Naive thymus-derived CD8-positive, alpha-beta T cell (primary cell): ENCODE measurements at regions not wholly inside any gene's neighbourhood (a gene's known extent, or its start where the extent isn't known, plus 50 kb on each side); places are given as distances from the start of the nearest gene placed in this dataset.

Experiments used
- ATAC-seq, 2 donors: fragments of 150-1000 bp; cut with Tn5 transposase in 1 of 2; sonication (Bioruptor Pico), chemical (Tn5 transposase) in 1 of 2; 1 replicate in 1 of 2; 2 replicates in 1 of 2; pipeline ENCODE4 v1.10.0; 2021; ENCODE audit warnings: mild to moderate bottlenecking in 2 of 2, moderate library complexity in 2 of 2
- POLR2A ChIA-PET: fragments of 350-600 bp; sonication (Branson Sonifier 250); formaldehyde crosslinking; loops from one replicate; lab custom pipeline; 2021; ENCODE audit warnings: antibody characterized with exemption; lab: Charles Lee
- DNase-seq, 10 donors: peaks; one replicate each; pipeline versions ENCODE4 v3.0.0 to v3.0.0-alpha.2; 2020 to 2022
- H3K27ac Mint-ChIP-seq, 10 donors: one replicate each; pipeline ENCODE4 v1.8.0; 2020 to 2022; ENCODE audit warnings: mild to moderate bottlenecking in 10 of 10, mixed read lengths in 10 of 10, moderate library complexity in 4 of 10, inconsistent platforms in 1 of 10
- H3K27me3 Mint-ChIP-seq, 5 donors: one replicate each; pipeline ENCODE4 v1.8.0; 2021 to 2022; ENCODE audit warnings: mixed read lengths in 5 of 5
- H3K36me3 Mint-ChIP-seq, 3 donors: one replicate each; pipeline ENCODE4 v1.8.0; 2020 to 2022; ENCODE audit warnings: mixed read lengths in 3 of 3, mild to moderate bottlenecking in 2 of 3, inconsistent platforms in 1 of 3
- H3K4me1 Mint-ChIP-seq, 4 donors: one replicate each; pipeline ENCODE4 v1.8.0; 2021 to 2022; ENCODE audit warnings: mixed read lengths in 4 of 4
- H3K4me3 Mint-ChIP-seq, 10 donors: one replicate each; pipeline ENCODE4 v1.8.0; 2020 to 2022; ENCODE audit warnings: mild to moderate bottlenecking in 10 of 10, mixed read lengths in 10 of 10, moderate library complexity in 6 of 10, inconsistent platforms in 1 of 10
- H3K9me3 Mint-ChIP-seq, 9 donors: one replicate each; pipeline ENCODE4 v1.8.0; 2020 to 2022; ENCODE audit warnings: mixed read lengths in 9 of 9, mild to moderate bottlenecking in 3 of 9, inconsistent platforms in 1 of 9, moderate library complexity in 1 of 9

DNA sequence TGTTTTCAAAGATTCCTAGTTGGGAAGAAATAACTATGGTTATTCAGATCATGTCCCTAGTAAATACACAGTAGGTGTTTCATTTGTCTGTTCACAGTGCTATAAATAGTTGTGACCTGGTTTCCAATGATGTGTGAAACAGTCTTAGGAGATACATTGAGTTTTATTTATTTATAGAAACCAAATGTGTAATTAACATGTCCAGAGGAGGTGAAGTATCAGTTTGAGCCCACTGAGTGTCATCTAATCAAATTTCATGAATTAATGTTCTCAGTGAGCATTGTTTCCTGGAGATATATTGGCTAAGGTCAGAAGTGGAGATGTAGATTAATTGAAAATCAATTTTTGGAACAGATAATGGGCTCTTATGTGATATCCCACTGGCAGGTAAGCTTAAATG is 996.3 kb downstream of the FSTL5 start:
- no peaks in the 10 kb centered on the region for H3K4me1 Mint-ChIP-seq
- no peak overlapping the region for H3K4me3 Mint-ChIP-seq
- peaks cover 0 to 20% (median 6%) of the 10 kb centered on the region in 9 donors for H3K9me3 Mint-ChIP-seq

DNA sequence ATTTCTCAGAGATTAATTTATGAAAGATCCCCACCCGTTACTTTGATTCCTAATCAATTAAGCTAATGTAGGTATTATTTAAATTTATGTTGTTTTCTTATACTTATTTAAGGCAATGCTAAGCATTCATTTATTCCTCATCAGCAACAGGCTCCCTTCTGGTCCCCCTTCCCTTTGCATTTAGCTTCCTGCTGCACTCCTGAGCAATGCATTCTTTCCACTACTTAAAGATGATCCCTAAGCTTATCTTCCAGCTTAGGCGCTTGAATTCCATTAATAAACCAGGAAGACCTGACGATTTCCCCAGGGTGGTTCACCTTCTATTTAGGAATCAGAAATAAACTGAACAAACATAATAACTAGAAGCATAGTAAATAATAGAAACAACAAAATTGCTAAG is 1003.1 kb downstream of the FSTL5 start:
- Mint-ChIP-seq H3K4me1 (no peaks in the 10 kb centered on the region), H3K27me3 (no peaks in the 10 kb centered on the region), H3K27ac (no peak overlapping the region), H3K9me3 (peaks cover 0 to 22% (median 6%) of the 10 kb centered on the region in 9 donors), H3K36me3 (no peaks in the 10 kb centered on the region), H3K4me3 (no peak overlapping the region)
- POLR2A ChIA-PET: no interaction called here
- ATAC-seq (no peak), DNase-seq (no peak)

More for the DNA sequence above, 996.3 kb downstream of the FSTL5 start:
- ATAC-seq: no peak
- no peaks in the 10 kb centered on the region for H3K36me3 Mint-ChIP-seq
- H3K27me3 Mint-ChIP-seq: no peaks in the 10 kb centered on the region
- H3K27ac Mint-ChIP-seq: no peak overlapping the region
- DNase-seq: no peak
- POLR2A ChIA-PET: no interaction called here

DNA sequence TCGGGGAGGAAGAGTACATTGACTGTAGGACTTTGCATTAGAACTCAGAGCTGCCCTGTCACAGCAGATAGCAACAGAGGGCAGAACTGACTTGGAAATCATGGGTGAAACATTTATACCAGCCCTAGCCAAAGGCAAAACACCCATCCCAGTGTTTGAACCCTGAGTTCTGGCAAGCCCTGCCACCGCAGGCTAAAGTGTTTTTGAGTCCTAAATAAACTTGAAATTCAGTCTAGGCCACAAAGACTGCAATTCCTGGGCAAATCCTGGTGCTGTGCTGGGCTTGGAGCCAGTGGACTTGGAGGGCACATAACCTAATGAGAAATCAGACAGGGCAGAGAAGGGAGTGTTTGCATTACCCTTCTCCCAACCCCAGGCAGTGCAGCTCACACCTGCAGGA is 1015.7 kb downstream of the FSTL5 start:
- H3K4me3 Mint-ChIP-seq: no peak overlapping the region
- peaks cover 0 to 49% (median 10%) of the 10 kb centered on the region in 9 donors for H3K9me3 Mint-ChIP-seq
- POLR2A ChIA-PET: no interaction called here
- no peak overlapping the region for H3K27ac Mint-ChIP-seq
- H3K36me3 Mint-ChIP-seq: peaks cover 0 to 5% (median 0%) of the 10 kb centered on the region in 3 donors
- ATAC-seq (no peak), DNase-seq (no peak)
- H3K4me1 Mint-ChIP-seq: no peaks in the 10 kb centered on the region
- no peaks in the 10 kb centered on the region for H3K27me3 Mint-ChIP-seq

DNA sequence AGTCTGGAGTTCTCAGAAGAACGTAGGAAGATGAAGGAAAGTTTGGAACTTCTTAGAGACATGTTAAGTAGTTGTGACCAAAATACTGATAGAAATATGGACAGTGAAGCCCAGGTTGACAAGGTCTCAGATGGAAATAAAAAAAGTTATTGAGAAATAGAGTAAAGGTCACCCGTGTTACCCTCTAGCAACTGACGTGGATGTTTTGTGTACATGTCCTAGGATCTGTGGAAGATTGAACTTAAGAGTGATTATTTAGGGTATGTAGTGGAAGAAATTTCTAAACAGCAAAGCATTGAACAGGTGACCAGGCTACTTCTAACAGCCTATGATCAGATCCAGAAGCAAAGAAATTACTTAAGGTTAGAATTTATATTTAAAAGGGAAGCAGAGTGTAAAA is 1020.4 kb downstream of the FSTL5 start:
- Mint-ChIP-seq H3K27me3 (no peaks in the 10 kb centered on the region), H3K4me3 (no peak overlapping the region), H3K36me3 (peaks cover 0 to 9% (median 0%) of the 10 kb centered on the region in 3 donors), H3K9me3 (peaks cover 0 to 44% (median 15%) of the 10 kb centered on the region in 9 donors), H3K27ac (no peak overlapping the region), H3K4me1 (no peaks in the 10 kb centered on the region)
- ATAC-seq (no peak), DNase-seq (no peak)
- POLR2A ChIA-PET: no interaction called here

DNA sequence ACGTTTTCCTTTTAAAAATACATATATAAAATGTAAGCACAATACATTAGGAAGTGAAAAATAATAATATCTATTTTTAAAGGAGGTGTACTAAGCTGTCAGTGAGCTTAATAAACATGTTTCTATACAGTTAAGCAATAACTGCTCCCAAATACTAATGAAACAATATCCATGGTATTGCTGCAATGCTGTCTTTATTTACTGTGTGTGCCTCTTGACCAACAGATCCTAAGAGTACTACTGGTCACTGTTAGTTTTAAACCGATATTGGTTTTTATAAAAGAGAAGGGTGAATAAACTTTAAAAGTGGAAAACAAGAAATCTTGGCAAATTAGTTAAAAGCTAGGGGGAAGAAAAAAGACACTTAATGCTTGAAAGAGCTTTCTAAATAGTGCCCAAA is 1029.0 kb downstream of the FSTL5 start:
- no peaks in the 10 kb centered on the region for H3K27me3 Mint-ChIP-seq
- no peak for ATAC-seq
- H3K9me3 Mint-ChIP-seq: peaks cover 0 to 38% (median 9%) of the 10 kb centered on the region in 9 donors

DNA sequence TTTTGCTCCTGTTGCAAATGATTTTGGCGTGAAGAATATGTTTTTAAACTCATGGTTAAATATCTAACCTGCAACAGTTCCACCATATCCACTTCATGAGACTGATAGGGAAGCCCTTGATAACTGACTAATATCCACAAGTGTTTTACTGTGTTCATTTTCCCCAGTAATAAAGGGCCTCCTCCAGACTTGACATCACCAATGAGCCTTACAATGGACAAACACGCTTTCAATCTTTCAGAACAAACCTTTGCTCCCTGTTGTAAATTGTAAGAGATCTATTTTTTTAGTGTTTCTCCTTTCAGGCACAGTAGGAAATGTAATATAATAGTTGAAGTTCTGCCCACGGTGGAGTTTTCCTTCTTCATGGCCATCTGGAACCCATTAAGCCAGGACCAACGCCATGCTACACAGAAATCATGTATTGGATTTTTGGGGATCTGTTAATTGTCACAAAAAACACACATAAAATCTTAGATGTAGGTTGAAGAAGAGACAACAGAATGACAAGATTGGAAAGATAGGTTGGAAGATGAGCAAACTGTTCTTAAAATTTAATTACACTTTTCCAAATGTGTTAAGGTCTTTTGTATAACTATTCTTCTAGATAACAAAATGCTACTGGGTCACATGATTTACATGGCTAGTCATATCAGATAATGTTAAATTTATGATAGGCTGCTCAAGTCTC is 1030.1 kb downstream of the FSTL5 start:
- no peak for ATAC-seq
- DNase-seq: no peak
- no peaks in the 10 kb centered on the region for H3K4me1 Mint-ChIP-seq
- POLR2A ChIA-PET: no interaction called here
- peaks cover 0 to 6% (median 0%) of the 10 kb centered on the region in 3 donors for H3K36me3 Mint-ChIP-seq
- H3K27ac Mint-ChIP-seq: no peak overlapping the region
- no peaks in the 10 kb centered on the region for H3K27me3 Mint-ChIP-seq
- H3K4me3 Mint-ChIP-seq: no peak overlapping the region
- peaks cover 0 to 31% (median 7%) of the 10 kb centered on the region in 9 donors for H3K9me3 Mint-ChIP-seq

More for the DNA sequence above, 1029.0 kb downstream of the FSTL5 start:
- H3K4me3 Mint-ChIP-seq: no peak overlapping the region
- H3K4me1 Mint-ChIP-seq: no peaks in the 10 kb centered on the region
- DNase-seq: no peak
- peaks cover 0 to 6% (median 0%) of the 10 kb centered on the region in 3 donors for H3K36me3 Mint-ChIP-seq
- POLR2A ChIA-PET: no interaction called here
- H3K27ac Mint-ChIP-seq: no peak overlapping the region

DNA sequence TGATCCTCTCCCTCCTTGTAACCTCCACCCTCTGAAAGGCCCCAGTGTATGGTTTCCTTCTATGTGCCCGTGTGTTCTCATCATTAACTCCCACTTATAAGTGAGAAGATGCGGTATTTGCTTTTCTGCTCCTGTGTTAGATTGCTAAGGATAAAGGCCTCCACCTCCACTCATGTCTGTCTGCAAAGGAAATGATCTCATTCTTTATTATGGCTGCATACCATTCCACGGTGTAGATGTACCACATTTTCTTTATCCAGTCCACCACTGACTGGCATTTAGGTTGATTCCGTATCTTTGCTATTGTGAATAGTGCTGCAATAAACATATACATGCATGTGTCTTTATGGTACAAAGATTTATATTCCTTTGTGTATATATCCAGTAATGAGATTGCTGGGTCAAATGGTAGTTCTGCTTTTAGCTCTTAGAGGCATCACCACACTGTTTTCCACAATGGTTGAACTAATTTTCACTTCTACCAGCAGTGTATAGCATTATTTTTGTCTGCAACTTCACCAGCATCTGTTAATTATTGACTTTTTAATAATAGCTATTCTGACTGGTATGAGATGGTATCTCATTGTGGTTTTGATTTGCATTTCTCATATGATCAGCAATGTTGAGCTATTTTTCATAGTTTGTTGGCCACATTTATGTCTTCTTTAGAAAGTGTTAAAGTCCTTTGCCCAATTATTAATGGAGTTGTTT is 1030.9 kb downstream of the FSTL5 start:
- no peak overlapping the region for H3K27ac Mint-ChIP-seq
- no peaks in the 10 kb centered on the region for H3K4me1 Mint-ChIP-seq
- H3K9me3 Mint-ChIP-seq: peaks cover 0 to 23% (median 4%) of the 10 kb centered on the region in 9 donors
- DNase-seq (no peak), ATAC-seq (no peak)
- POLR2A ChIA-PET: no interaction called here
- no peaks in the 10 kb centered on the region for H3K27me3 Mint-ChIP-seq
- peaks cover 0 to 5% (median 0%) of the 10 kb centered on the region in 3 donors for H3K36me3 Mint-ChIP-seq
- no peak overlapping the region for H3K4me3 Mint-ChIP-seq

DNA sequence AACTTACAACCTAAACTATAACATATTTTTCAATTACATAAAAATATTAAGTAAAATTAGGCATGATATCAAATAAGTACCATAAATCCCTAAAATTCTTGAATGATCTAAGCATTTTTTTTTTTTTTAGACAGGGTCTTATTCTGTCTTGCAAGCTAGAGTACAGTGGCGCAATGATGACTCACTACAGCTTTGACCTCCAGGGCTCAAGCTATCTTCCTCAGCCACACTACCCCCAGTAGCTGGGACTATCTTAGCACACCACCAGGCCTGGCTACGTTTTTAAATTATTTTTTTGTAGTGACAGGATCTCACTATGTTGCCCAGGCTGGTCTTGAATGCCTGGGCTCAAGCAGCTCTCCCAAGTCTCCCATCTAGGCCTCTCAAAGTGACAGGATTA is 1042.3 kb downstream of the FSTL5 start:
- no peaks in the 10 kb centered on the region for H3K4me1 Mint-ChIP-seq
- H3K36me3 Mint-ChIP-seq: peaks cover 0 to 9% (median 0%) of the 10 kb centered on the region in 3 donors
- DNase-seq (no peak), ATAC-seq (no peak)
- H3K9me3 Mint-ChIP-seq: peaks cover 0 to 26% (median 16%) of the 10 kb centered on the region in 9 donors
- H3K27me3 Mint-ChIP-seq: no peaks in the 10 kb centered on the region
- H3K27ac Mint-ChIP-seq: no peak overlapping the region
- no peak overlapping the region for H3K4me3 Mint-ChIP-seq
- POLR2A ChIA-PET: no interaction called here

DNA sequence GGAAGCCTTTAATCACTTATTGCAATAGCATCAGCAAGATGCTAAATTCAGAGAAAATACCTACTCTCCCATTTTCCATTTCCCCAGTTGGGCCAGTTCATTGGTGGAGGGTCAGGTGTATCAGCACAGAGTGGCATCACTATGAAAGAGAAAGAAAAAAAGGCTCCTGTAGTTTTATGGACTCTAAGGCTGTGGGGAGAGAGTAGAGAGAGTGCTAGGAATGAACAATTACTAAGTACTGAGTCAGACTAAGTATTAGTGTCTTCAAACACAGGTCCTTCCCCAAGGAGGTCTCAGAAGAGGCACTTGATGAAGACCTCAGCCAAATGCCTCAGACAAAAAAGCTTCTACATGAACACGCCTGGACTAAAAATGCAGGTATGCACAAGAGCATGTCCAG is 1061.9 kb downstream of the FSTL5 start:
- H3K4me1 Mint-ChIP-seq: no peaks in the 10 kb centered on the region

DNA sequence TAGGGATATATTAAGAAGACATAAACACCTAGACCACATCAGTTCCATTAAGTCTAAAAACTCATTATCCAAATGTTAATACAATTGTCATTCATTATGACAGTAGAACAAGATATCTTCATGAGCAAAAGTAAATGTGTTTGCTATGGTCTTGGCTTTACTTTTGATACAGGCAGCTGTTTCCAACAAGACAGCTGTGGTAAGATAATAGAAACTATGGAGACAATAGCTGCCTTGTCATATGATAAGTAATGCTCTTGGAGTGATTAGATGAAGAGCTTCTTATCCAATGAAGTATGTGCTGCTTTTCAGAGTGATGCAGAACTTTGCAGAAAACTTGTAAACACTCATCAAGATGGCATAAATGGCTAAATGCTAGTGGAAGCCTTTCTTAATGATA is 1066.0 kb downstream of the FSTL5 start:
- Mint-ChIP-seq H3K36me3 (no peaks in the 10 kb centered on the region), H3K9me3 (peaks cover 0 to 12% (median 7%) of the 10 kb centered on the region in 9 donors), H3K4me3 (no peak overlapping the region), H3K27ac (no peak overlapping the region), H3K4me1 (no peaks in the 10 kb centered on the region), H3K27me3 (no peaks in the 10 kb centered on the region)
- DNase-seq (no peak), ATAC-seq (no peak)
- POLR2A ChIA-PET: no interaction called here

More for the DNA sequence above, 1061.9 kb downstream of the FSTL5 start:
- Mint-ChIP-seq H3K27ac (no peak overlapping the region), H3K9me3 (peaks cover 0 to 35% (median 11%) of the 10 kb centered on the region in 9 donors), H3K27me3 (no peaks in the 10 kb centered on the region), H3K36me3 (no peaks in the 10 kb centered on the region), H3K4me3 (no peak overlapping the region)
- POLR2A ChIA-PET: no interaction called here
- DNase-seq (no peak), ATAC-seq (no peak)

DNA sequence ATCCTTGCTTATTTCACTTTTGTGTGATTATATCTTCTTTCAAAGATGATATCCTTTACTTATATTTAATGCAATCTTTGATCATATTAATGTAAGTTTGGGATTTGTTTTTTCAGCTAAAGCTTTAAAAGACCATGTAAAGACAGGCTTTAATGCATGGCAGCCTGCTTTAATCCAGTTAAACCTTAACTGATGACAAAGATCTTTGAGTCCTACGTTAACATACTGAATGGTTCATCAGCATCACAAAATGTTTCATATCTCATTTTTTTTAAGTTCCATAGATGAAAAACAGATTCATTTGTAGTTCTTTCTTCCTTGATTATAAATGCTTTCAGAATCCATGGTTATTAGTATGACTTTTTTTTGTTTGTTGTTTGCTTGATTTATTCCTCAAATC is 1102.8 kb downstream of the FSTL5 start:
- Mint-ChIP-seq H3K4me3 (no peak overlapping the region), H3K27ac (no peak overlapping the region), H3K9me3 (peaks cover 0 to 16% (median 9%) of the 10 kb centered on the region in 9 donors), H3K27me3 (no peaks in the 10 kb centered on the region), H3K4me1 (no peaks in the 10 kb centered on the region), H3K36me3 (no peaks in the 10 kb centered on the region)
- ATAC-seq: no peak
- no peak for DNase-seq
- POLR2A ChIA-PET: no interaction called here
